ENCODE measurements at regions not wholly inside any gene's neighbourhood (a gene's known extent, or its start where the extent isn't known, plus 50 kb on each side); places are given as distances from the start of the nearest gene placed in this dataset.

DNA sequence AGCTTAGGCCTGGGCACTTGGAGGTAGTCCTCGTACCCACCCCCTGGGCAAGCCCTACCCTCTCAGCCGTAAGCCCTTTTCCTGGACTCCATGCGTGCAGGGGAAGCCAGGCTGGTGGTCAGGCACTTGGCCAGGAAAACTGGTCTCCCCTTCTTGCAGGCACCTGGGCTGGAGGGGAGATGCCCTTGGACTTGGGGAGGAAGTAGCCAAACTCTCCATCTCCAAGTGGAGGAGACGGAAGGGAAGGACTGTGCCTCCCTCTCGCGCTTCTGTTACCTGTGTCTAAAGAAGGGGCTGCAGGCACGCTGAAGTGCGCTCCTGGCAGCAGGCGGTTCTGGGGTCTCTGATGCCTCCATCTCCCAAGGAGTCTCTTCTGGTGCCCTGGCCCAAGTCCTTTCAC lies 283.9 kb downstream of the PBX3 start:
- DNase-seq = no peak
- Mint-ChIP-seq H3K36me3 (no peaks in the 10 kb centered on the region), H3K4me1 (peaks cover 3% of the 10 kb centered on the region), H3K27ac (no peak overlapping the region), H3K27me3 (ENCODE audit: low read depth in 3 of 3) (peaks cover 10 to 12% (median 11%) of the 10 kb centered on the region in 3 donors), H3K4me3 (no peak overlapping the region), H3K9me3 (peaks cover 0 to 7% (median 4%) of the 10 kb centered on the region in 7 donors)
- no peak overlapping the region for H3K4me2 ChIP-seq (replicated peaks; ENCODE audit: extremely low read depth, low read length, poor library complexity, severe bottlenecking)
- no peaks in the 10 kb centered on the region for H3K36me3 ChIP-seq (replicated peaks in 1 of 2; ENCODE audit: control insufficient read depth in 1 of 2, insufficient read depth in 2 of 2, low read length in 2 of 2)
- WGBS (ENCODE audit: insufficient coverage) = 87% methylated on average over 6 of the region's 9 CpGs
- H2AFZ ChIP-seq (ENCODE audit: insufficient read depth, low read depth, low read length, poor library complexity, severe bottlenecking) = no peak overlapping the region
- no peaks in the 10 kb centered on the region for H3K4me1 ChIP-seq (ENCODE audit: control insufficient read depth in 1 of 2, insufficient read depth in 2 of 2, low read length in 2 of 2)
- no peak overlapping the region for H3K9ac ChIP-seq (ENCODE audit: insufficient read depth, low read length, poor library complexity, severe bottlenecking)
- H3K27me3 ChIP-seq (ENCODE audit: control insufficient read depth in 2 of 2, insufficient read depth in 2 of 2, low read length in 2 of 2) = peaks cover 0 to 6% of the 10 kb centered on the region in 2 donors
- no peaks in the 10 kb centered on the region for H4K20me1 ChIP-seq (ENCODE audit: insufficient read depth, low read length)
- H3K27ac ChIP-seq (ENCODE audit: low read depth in 1 of 2, low read length in 2 of 2) = no peak overlapping the region
- no peaks in the 10 kb centered on the region for H3K9me3 ChIP-seq (replicated peaks in 1 of 2; ENCODE audit: control insufficient read depth in 1 of 2, insufficient read depth in 1 of 2, low read length in 2 of 2)
- intact Hi-C loops (cut with micrococcal nuclease) = no loop called here
- no peaks in the 10 kb centered on the region for H3K79me2 ChIP-seq (ENCODE audit: insufficient read depth, low read length)
- TF ChIP-seq, protein P1, sequence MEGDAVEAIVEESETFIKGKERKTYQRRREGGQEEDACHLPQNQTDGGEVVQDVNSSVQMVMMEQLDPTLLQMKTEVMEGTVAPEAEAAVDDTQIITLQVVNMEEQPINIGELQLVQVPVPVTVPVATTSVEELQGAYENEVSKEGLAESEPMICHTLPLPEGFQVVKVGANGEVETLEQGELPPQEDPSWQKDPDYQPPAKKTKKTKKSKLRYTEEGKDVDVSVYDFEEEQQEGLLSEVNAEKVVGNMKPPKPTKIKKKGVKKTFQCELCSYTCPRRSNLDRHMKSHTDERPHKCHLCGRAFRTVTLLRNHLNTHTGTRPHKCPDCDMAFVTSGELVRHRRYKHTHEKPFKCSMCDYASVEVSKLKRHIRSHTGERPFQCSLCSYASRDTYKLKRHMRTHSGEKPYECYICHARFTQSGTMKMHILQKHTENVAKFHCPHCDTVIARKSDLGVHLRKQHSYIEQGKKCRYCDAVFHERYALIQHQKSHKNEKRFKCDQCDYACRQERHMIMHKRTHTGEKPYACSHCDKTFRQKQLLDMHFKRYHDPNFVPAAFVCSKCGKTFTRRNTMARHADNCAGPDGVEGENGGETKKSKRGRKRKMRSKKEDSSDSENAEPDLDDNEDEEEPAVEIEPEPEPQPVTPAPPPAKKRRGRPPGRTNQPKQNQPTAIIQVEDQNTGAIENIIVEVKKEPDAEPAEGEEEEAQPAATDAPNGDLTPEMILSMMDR (IDR thresholded peaks at IDR 0.05) = no peak
- no peak overlapping the region for H3K4me3 ChIP-seq (replicated peaks in 1 of 3; ENCODE audit: low read depth in 2 of 3, low read length in 3 of 3)

- peaks cover 0 to 15% of the 10 kb centered on the region in 2 donors for H3K27me3 ChIP-seq (ENCODE audit: control insufficient read depth in 2 of 2, insufficient read depth in 2 of 2, low read length in 2 of 2)
- no peak overlapping the region for H3K4me3 Mint-ChIP-seq
- no peaks in the 10 kb centered on the region for H3K4me1 ChIP-seq (ENCODE audit: control insufficient read depth in 1 of 2, insufficient read depth in 2 of 2, low read length in 2 of 2)
- H3K9ac ChIP-seq (ENCODE audit: insufficient read depth, low read length, poor library complexity, severe bottlenecking) = no peak overlapping the region
- no peak overlapping the region for H3K4me3 ChIP-seq (replicated peaks in 1 of 3; ENCODE audit: low read depth in 2 of 3, low read length in 3 of 3)
- WGBS (ENCODE audit: insufficient coverage) = no CpG with 5 or more reads among the region's 8 CpGs
- peaks cover 11 to 20% (median 17%) of the 10 kb centered on the region in 3 donors for H3K27me3 Mint-ChIP-seq (ENCODE audit: low read depth in 3 of 3)
- H3K27ac ChIP-seq (ENCODE audit: low read depth in 1 of 2, low read length in 2 of 2) = no peak overlapping the region
- H3K79me2 ChIP-seq (ENCODE audit: insufficient read depth, low read length) = no peaks in the 10 kb centered on the region
- no peak for DNase-seq
- no peak overlapping the region for H2AFZ ChIP-seq (ENCODE audit: insufficient read depth, low read depth, low read length, poor library complexity, severe bottlenecking)
- peaks cover 3% of the 10 kb centered on the region for H3K4me1 Mint-ChIP-seq
- TF ChIP-seq, protein P1 (IDR thresholded peaks at IDR 0.05) = no peak
- H3K4me2 ChIP-seq (replicated peaks; ENCODE audit: extremely low read depth, low read length, poor library complexity, severe bottlenecking) = no peak overlapping the region
- H3K36me3 Mint-ChIP-seq = no peaks in the 10 kb centered on the region
- peaks cover 0 to 7% (median 4%) of the 10 kb centered on the region in 7 donors for H3K9me3 Mint-ChIP-seq
- H4K20me1 ChIP-seq (ENCODE audit: insufficient read depth, low read length) = no peaks in the 10 kb centered on the region
- H3K9me3 ChIP-seq (replicated peaks in 1 of 2; ENCODE audit: control insufficient read depth in 1 of 2, insufficient read depth in 1 of 2, low read length in 2 of 2) = no peaks in the 10 kb centered on the region
- H3K27ac Mint-ChIP-seq = peak overlapping the region in 1 of 7 donors; percentile 3
- no peaks in the 10 kb centered on the region for H3K36me3 ChIP-seq (replicated peaks in 1 of 2; ENCODE audit: control insufficient read depth in 1 of 2, insufficient read depth in 2 of 2, low read length in 2 of 2)
- intact Hi-C loops (cut with micrococcal nuclease) = no loop called here
These were observed 285.0 kb downstream of the PBX3 start for GRCh38 chr9:126032135-126032534.

Data from CD14-positive monocyte (primary cell).